T-helper 1 cell treated with Interleukin-12 subunit alpha and Interleukin-12 subunit beta and Interleukin-4 antibody, amounts not matched to agents 30 ng/mL and 1 ng/mL, for 36 hours (primary cell): ENCODE measurements at regions not wholly inside any gene's neighbourhood (a gene's known extent, or its start where the extent isn't known, plus 50 kb on each side); places are given as distances from the start of the nearest gene placed in this dataset.
"Not testable (repeated sequence)": the region's sequence is repeated elsewhere in the genome, so short reads cannot be mapped to it uniquely, and the experiment has no call there.

ENCODE experiments used
- intact Hi-C: fragments of 100-400 bp; cut with micrococcal nuclease; formaldehyde crosslinking; loops from one replicate; pipeline ENCODE4 v1.15.1; 2024

- intact Hi-C loops: no loop called here
Measured at GRCh38 chr6:6747371-6747770, 158.9 kb downstream of the LY86 start.

- intact Hi-C loops: no loop called here
Measured at GRCh38 chr6:6748001-6748400, 159.5 kb downstream of the LY86 start.

GRCh38 chr6:6749702-6750491, 161.4 kb downstream of the LY86 start:
- intact Hi-C loops: no loop called here

GRCh38 chr6:6750594-6751265, 162.2 kb downstream of the LY86 start:
- intact Hi-C loops: no loop called here

- intact Hi-C loops: no loop called here
Measured at GRCh38 chr6:6751266-6751596, 162.7 kb downstream of the LY86 start.

- intact Hi-C loops: no loop called here
Measured at GRCh38 chr6:6751619-6752023, 163.1 kb downstream of the LY86 start.

- intact Hi-C loops: no loop called here
Measured at GRCh38 chr6:6752129-6752528, 163.6 kb downstream of the LY86 start.

GRCh38 chr6:6753301-6753700, 164.8 kb downstream of the LY86 start:
- intact Hi-C loops: no loop called here

GRCh38 chr6:6756526-6756925, 168.0 kb downstream of the LY86 start:
- intact Hi-C loops: no loop called here

- intact Hi-C loops: no loop called here
Measured at GRCh38 chr6:6758546-6758914, 170.0 kb downstream of the LY86 start.

- intact Hi-C loops: loop anchor here (1.0 kb wide), 1 partner anchor 484 kb away; no protein-coding TSS in a partner anchor
Measured at GRCh38 chr6:6758915-6759654, 170.6 kb downstream of the LY86 start.

- intact Hi-C loops: no loop called here
Measured at GRCh38 chr6:6760002-6760401, 171.5 kb downstream of the LY86 start.

- intact Hi-C loops: not testable (repeated sequence)
Measured at GRCh38 chr6:6762566-6762965, 174.0 kb downstream of the LY86 start.

- intact Hi-C loops: no loop called here
Measured at GRCh38 chr6:6764764-6765434, 176.4 kb downstream of the LY86 start.

- intact Hi-C loops: no loop called here
Measured at GRCh38 chr6:6766230-6766905, 177.8 kb downstream of the LY86 start.

- intact Hi-C loops: no loop called here
Measured at GRCh38 chr6:6769466-6769865, 180.9 kb downstream of the LY86 start.

- intact Hi-C loops: no loop called here
Measured at GRCh38 chr6:6771224-6771945, 182.9 kb downstream of the LY86 start.

GRCh38 chr6:6771964-6772363, 183.4 kb downstream of the LY86 start:
- intact Hi-C loops: no loop called here

GRCh38 chr6:6772751-6773150, 184.2 kb downstream of the LY86 start:
- intact Hi-C loops: no loop called here

GRCh38 chr6:6775074-6775473, 186.6 kb downstream of the LY86 start:
- intact Hi-C loops: no loop called here

GRCh38 chr6:6780231-6780630, 191.7 kb downstream of the LY86 start:
- intact Hi-C loops: no loop called here
